NCI-H128 (cell line): ENCODE measurements at regions not wholly inside any gene's neighbourhood (a gene's known extent, or its start where the extent isn't known, plus 50 kb on each side); places are given as distances from the start of the nearest gene placed in this dataset.

ENCODE experiments used
- DNase-seq: peaks from one replicate; lab custom pipeline; 2025; ENCODE audit not compliant: unreplicated experiment; lab: John Stamatoyannopoulos, UW

GRCh38 chr9:86663905-86664304 is 283.4 kb downstream of the GAS1 start:
- no peak for DNase-seq

- DNase-seq = no peak
Measured at GRCh38 chr9:86662890-86663468, 284.3 kb downstream of the GAS1 start.

- DNase-seq = no peak
Measured at GRCh38 chr9:86660146-86660943, 287.0 kb downstream of the GAS1 start.

GRCh38 chr9:86659413-86660046 is 287.8 kb downstream of the GAS1 start:
- DNase-seq = no peak

GRCh38 chr9:86655147-86655546 is 292.2 kb downstream of the GAS1 start:
- no peak for DNase-seq

GRCh38 chr9:86653466-86653865 is 293.8 kb downstream of the GAS1 start:
- no peak for DNase-seq

- no peak for DNase-seq
Measured at GRCh38 chr9:86652736-86653135, 294.6 kb downstream of the GAS1 start.

GRCh38 chr9:86649913-86650312 is 295.7 kb upstream of the TUT7 start:
- no peak for DNase-seq

GRCh38 chr9:86648828-86649170 is 294.6 kb upstream of the TUT7 start:
- DNase-seq = no peak

GRCh38 chr9:86648156-86648827 is 294.1 kb upstream of the TUT7 start:
- no peak for DNase-seq

GRCh38 chr9:86645303-86645702 is 291.1 kb upstream of the TUT7 start:
- DNase-seq = no peak

GRCh38 chr9:86644675-86645034 is 290.4 kb upstream of the TUT7 start:
- DNase-seq = no peak

GRCh38 chr9:86643946-86644674 is 289.9 kb upstream of the TUT7 start:
- no peak for DNase-seq

GRCh38 chr9:86642721-86643120 is 288.5 kb upstream of the TUT7 start:
- DNase-seq = no peak

- no peak for DNase-seq
Measured at GRCh38 chr9:86641970-86642369, 287.8 kb upstream of the TUT7 start.

- DNase-seq = no peak
Measured at GRCh38 chr9:86639899-86640379, 285.7 kb upstream of the TUT7 start.

GRCh38 chr9:86639287-86639686 is 285.1 kb upstream of the TUT7 start:
- DNase-seq = no peak

GRCh38 chr9:86638109-86638508 is 283.9 kb upstream of the TUT7 start:
- no peak for DNase-seq

GRCh38 chr9:86637515-86637914 is 283.3 kb upstream of the TUT7 start:
- no peak for DNase-seq

- DNase-seq = no peak
Measured at GRCh38 chr9:86636519-86636918, 282.3 kb upstream of the TUT7 start.

GRCh38 chr9:86636038-86636437 is 281.8 kb upstream of the TUT7 start:
- no peak for DNase-seq
